DND-41 (cell line): ENCODE measurements at regions not wholly inside any gene's neighbourhood (a gene's known extent, or its start where the extent isn't known, plus 50 kb on each side); places are given as distances from the start of the nearest gene placed in this dataset.

Experiments
- EZH2 ChIP-seq: IDR thresholded peaks from 3 replicates; pipeline ENCODE4 v1.6.1; 2012; ENCODE audit warnings: borderline replicate concordance, low read depth, mild to moderate bottlenecking, moderate library complexity, low read length, inconsistent platforms; ENCODE audit not compliant: severe bottlenecking
- TF ChIP-seq, protein P1 (sequence below): IDR thresholded peaks from 2 replicates; pipeline ENCODE4 v1.5.1; 2012; ENCODE audit warnings: borderline replicate concordance, low read length, moderate library complexity, mild to moderate bottlenecking; ENCODE audit not compliant: poor library complexity, severe bottlenecking; ENCODE audit errors: extremely low read depth

GRCh38 chr12:60180298-60180697, 584.5 kb downstream of the SLC16A7 start:
- TF ChIP-seq, protein P1, sequence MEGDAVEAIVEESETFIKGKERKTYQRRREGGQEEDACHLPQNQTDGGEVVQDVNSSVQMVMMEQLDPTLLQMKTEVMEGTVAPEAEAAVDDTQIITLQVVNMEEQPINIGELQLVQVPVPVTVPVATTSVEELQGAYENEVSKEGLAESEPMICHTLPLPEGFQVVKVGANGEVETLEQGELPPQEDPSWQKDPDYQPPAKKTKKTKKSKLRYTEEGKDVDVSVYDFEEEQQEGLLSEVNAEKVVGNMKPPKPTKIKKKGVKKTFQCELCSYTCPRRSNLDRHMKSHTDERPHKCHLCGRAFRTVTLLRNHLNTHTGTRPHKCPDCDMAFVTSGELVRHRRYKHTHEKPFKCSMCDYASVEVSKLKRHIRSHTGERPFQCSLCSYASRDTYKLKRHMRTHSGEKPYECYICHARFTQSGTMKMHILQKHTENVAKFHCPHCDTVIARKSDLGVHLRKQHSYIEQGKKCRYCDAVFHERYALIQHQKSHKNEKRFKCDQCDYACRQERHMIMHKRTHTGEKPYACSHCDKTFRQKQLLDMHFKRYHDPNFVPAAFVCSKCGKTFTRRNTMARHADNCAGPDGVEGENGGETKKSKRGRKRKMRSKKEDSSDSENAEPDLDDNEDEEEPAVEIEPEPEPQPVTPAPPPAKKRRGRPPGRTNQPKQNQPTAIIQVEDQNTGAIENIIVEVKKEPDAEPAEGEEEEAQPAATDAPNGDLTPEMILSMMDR = no peak
- no peak for TF ChIP-seq EZH2
